GM19438 (cell line): ENCODE measurements at regions not wholly inside any gene's neighbourhood (a gene's known extent, or its start where the extent isn't known, plus 50 kb on each side); places are given as distances from the start of the nearest gene placed in this dataset.

ENCODE experiments used
- ATAC-seq: cut with Tn5 transposase; IDR thresholded peaks from one replicate; pipeline ENCODE4 v1.9.1; 2021; ENCODE audit warnings: low read depth; ENCODE audit not compliant: unreplicated experiment

DNA sequence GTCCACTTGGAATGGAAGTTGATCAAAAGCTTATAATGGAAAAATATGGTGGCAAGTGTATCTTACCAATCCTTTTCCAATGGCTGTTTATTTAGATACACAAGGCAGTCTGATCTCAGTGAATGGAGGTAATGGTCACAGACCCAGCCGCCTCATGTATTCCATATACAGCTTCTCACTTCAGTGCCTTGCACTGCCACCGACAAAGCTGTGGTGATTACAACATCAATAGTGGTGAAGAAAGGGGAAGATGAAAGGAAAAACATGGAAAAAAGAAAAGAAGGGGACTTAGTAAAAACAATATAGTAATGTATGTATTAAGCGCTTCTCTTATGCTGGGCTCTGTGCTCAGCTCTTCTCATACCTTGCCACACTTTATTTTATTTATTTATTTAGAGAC, 297.3 kb upstream of the RASA1 start:
- ATAC-seq, result no peak

DNA sequence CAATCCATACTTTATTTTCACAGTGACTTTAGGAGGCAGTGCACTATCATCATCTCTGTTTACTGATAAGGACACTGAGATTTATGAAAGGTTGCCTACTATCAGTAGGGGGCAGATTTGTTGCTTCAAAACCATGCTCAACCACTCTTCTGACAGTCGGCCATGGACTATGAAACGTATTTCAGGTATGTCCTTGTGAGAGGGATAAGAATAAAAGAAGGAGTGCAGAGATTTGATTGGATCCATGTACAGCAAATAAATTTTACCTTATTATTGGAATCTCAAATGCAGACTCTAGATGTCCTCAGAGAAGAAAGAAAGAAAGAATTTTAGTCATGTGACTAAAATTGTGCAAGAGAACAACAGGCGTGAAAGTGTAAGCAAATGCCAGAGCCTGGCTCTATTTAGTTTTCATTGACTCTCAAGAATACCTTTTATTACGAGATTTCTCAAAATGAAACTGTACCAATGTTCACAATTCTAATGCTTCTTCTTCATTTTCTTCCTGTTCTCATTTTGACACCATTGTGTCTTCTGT, 296.6 kb upstream of the RASA1 start:
- no peak for ATAC-seq

DNA sequence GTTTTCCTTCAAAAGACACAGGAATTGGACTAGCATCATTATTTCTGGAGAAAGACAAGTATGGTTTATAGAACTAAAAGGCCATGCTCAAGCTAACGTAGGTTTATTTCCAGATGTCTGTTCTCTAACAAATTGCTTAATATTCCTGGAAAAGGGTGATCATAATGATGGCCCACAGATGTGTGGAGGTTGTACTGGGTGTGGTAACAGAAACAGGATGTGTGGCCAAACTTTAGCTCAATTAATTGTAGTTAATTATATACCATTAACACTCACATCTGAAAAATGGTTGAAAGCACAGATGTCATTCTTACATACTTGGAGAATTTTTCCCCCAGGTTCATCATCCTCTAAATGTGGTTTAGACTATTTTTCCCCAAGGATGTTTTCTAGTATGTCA, 292.7 kb upstream of the RASA1 start:
- ATAC-seq, result no peak

DNA sequence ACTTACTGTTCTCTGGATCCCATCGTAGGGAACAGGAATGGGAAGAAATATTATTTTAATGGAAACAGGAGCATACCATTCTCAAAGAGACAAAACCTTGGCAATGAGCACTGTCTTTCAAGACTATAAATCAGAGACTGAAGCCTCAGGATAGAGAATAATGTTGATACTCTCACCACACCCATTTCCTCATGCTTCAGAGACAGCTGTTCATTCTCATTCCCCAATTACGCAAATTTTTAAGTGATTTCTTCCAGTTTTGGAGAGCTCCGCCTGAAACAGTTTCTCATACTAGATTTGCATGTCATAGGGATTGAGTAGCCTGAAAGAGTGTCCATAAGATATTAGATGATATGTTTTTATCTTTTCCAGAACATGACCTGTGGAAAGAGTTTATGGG, 290.5 kb upstream of the RASA1 start:
- no peak for ATAC-seq

DNA sequence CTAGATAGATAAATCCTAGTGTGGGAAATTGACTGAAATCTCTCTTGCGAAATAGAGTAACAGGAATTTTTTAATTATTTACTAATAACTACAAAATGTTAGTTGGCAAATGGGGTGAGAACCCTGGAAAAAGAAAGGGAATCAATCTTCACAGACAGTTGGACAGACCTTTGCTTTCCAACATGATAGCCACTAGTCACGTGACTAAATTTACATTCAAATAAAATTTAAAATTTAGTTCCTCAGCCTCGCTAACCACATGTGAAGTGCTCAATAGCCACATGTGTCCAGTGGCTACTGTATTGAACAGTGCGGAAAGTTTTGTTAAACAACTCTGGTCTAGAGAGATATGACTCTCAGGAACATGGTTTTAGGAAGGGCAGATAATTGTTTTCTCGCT, 289.9 kb upstream of the RASA1 start:
- no peak for ATAC-seq

DNA sequence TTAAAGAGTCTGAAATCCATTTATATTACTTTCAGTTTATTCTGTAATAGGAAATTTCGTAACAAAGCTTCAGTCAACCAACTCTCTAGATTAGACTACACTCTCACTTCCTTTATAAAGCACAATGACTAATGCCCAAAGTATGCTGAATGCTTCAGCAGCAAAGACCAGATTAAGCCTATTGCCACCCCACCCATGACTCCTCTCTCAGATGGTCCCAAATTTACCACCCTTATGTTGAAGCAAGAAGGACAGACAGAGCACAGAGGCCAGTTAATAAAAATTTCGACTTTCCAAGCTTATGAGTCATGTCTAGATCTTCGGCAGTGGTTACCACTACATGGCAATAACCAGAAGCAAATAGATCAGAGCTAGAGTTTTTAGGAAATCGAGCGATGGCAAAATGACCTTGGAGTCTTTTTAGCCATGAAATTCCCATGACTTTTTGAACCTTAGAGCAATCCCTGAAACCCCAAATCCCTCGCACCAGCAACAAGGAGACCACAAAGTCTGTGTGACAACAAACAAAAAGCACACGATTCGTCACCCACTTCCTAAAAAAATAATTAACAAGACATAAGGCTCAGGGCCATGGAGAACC, 287.8 kb upstream of the RASA1 start:
- no peak for ATAC-seq

DNA sequence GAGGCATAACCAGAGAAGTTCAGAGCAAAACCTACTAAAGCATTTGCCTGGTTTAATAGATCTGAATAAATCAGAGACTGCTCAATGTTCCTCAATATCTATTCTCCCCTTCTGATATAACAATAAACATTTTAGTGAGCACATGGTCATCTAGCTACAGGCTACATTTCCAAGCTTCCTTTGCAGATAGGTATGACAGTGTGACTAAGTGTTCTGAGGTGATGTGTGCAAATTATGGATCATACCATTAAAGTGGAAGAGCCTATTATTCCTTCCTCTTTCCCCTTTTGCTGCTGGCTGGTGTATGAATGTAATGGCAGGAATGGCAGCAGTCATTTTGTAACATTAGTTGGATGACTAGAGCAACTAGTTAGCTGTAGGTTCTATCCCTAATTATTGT, 285.8 kb upstream of the RASA1 start:
- no peak for ATAC-seq

DNA sequence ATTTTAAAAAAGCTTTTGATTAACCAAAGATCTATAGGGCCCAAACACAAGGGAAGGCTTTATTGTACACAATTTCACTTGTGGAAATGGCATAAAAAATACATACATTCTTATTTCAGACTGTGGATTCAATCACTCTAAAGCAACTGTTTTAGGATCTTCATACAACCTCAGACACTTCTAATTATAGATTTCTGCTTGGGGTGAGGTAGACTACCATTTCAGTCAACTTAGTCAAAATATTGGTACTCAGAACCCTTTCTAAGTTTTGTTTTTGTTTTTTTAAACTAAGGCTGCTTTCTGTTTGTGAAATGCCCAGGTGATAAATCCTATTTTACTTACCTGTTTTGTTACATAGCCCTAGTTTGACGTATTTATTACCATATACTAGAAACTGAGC, 284.5 kb upstream of the RASA1 start:
- no peak for ATAC-seq

DNA sequence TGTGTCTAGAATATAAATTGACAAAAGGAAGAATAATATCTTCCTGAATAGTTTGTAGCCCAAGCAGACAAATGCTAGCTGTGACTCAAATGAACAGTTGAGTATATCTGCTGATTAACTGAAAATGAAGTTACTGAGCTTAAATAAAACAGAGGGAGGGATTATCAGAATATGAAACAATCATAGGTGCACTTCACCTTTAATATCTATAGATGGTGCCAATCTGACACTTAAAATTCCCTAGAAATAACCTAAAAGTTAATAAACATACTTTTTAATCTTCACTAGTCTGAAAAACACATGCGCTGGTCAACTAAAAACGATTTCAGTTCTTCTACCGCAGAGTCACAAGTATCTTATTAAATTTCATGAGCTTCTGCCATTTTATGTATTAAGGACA, 280.8 kb upstream of the RASA1 start:
- ATAC-seq, result no peak

DNA sequence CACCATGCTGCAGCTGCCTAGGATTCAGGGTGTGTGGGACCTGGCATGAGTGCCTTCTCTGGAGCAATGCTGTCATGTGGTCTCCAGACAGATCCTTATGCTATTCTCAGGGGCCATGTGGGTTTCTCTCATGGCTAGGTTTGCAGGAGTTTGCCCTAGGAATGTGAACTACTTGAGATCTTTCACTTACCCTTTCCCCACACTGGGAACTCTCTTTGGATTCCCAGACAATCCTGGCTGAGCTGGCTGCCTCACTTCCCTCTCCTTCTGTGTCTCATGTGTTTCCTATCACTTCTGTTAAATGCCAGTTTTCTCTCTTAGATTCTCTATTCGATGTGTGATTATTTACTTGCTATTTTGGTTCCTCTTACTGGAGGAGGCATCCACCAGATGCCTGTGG, 270.2 kb upstream of the RASA1 start:
- no peak for ATAC-seq

DNA sequence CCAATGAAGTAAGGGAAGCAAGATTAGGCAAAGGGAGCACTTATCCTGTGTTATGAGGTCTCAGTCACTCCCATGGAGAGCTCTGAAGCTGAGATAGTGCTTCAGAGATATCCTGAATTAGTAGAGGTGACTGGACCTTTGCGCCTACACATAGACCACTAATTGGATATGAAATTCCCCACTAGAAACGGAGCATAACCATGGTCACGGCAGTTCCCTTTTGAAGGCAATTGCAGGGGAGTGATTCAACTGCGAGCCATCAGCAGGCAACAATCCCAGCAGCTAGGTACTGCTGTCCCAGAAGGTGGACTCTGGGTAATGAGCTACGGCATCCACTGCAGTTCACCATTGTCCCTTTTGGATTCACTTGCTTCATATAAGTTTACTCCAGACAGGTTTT, 267.7 kb upstream of the RASA1 start:
- no peak for ATAC-seq

DNA sequence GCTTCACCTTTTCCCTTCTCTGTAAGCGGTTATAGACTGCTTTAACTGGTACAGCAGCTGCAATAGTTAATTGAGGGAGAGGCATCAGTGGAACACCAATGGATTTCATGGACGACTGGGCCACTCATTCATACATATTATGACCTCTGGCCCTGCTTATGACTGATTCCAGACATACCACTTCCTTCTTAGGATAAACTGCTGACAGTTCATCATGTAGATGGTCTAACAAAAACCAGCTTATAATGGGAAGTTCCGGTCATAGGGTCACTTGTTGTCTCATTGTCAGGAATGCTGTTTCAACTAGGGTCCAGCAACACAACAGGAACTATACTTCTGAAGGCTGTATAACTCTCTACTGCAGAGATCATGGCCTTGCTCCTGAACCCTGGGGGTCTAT, 265.2 kb upstream of the RASA1 start:
- no peak for ATAC-seq

DNA sequence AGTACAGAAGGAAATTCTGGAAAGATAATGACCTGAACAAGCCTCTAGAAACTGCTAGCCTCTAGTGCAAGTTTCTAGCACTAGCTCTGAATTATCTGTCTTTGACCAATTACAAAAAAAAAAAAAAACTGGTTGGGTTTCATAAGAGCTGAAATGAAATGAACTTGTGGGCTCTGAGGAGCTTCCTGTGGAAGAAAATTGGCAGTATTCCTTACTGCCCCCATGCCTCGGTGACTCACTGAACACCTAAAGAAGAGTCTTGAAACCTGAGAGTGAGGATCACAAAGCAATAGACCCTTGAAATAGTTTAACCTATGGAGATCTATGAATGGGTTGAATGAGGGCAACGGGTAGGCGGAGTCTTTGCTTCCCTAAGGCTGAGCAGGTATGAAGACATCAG, 263.6 kb upstream of the RASA1 start:
- no peak for ATAC-seq

DNA sequence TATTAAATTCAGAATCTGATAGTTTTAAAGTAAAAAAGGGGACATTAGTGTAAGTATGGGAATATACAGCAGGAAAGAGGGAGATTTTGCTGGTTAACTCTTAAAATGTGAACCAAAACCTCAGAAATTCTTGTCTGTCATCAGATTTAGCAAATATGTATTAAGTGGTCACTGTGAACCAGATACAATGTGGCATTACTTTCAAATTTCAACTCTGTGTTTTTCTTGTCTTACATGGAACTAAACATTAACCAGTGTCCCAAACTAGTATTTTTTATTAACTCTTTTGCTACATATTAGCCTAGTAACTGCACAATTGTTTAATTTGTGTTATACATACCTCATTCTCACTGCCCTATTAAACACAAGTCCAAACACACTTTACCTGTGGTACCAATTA, 259.9 kb upstream of the RASA1 start:
- no peak for ATAC-seq

DNA sequence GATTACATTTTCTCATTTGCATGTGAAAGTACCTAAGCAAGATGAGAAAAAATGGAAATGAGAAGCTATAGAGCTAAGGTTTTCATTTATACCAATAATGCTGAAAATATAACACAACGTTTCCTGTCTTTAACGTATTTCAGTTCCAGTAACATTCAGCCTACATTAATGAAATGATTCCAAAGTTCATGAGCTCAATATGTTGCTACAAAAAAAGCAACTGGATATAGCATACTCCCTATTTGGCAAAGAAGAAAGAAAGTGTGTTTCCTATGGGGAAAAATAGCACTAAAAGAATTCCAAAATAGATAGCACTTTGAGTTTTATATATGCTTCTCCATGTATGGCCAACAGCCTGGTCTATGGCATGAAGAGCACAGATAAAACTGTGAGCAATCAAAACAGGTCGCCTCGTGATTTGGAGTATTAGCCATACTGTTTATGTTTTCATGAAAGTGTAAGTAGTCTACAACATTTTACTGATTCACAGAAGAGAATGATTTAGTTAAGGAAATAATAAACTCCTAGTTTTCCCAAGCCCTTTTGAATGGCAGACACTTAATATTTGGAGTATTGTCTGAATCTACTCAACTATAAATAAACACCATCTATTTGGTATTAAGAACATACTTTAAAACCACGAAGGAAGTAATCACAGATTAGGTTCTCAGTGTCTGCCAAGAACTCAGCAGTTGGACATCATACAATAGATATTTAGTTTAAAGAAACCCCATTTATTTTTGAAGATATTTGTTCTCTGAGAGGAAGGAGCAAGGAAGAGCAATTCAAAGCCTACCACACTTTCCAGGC, 258.7 kb upstream of the RASA1 start:
- no peak for ATAC-seq

DNA sequence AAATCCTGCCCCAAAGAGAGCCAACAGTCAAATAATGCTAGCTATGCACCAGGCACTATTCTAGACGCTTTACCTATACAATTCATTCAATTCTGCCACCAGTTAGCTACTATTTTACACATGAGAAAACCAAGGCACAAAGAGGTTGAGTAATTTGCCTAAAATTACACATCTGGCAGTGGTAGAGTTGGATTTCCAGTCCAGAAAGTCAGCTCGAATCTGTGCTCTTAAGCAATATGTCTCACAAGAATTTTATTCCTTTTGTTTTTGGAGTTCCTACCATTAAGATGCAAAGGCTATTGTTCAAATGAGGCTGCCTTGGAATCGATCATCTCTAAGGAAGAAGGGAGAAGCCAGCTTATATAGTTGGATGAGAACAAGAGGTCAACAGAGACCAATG, 256.9 kb upstream of the RASA1 start:
- no peak for ATAC-seq

DNA sequence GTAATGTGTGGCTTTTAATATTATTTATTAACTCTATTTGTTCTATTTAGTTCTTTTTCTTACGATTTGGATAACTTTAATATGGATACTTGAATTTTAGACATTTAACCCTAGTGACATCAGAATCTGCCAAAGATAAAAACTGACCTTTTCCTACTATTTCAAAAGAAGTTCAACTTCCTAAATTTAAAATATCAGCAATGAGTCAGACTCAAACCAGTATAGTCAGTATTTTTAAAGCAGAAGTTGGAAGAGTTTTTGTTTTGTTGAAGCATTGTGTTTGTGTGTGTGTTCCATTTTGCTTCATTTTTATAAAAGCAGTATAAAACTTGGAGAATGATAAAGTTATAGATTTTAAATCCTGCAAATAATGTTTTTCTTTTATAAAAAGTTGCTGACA, 251.8 kb upstream of the RASA1 start:
- ATAC-seq, result no peak

DNA sequence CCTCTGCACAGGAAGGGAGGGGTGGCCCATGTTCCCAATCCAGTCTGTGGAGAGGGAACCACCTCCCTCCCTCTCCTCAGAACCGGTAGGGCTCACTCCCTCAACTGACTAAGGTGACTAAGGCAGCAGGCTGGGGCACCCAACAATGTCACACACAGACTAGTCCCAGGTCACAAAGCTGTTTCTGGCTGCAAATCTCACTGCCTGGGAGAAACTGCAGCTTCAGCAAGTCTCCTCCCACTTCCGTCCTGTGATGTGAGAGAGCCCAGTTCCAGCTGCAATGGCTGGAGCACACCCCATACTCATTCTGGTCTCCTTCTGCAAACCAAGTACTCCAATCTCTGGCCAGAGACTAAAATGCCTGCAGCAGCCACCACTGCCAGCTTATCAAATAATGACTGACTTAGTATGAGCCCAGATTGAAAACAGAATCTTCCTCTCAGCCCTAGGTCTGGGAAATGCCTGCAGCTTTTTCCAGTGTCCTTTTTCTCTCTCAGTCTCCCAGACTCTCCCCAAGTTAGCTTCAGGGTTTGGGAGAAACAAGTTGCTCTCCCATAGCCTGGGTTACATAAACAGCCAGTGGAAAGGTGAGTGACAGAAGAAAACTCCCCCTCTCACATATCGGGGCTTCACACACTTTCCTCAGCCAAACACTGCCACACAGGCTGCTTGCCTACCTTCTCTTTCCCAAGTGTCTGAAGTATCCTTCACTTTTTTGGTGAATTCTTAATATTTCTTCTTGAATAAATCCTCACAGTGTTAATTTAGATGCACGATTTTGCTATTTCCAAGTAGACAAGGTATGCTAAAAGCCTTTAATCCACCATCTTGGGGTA, 247.4 kb upstream of the RASA1 start:
- peak; percentile 98 for ATAC-seq

DNA sequence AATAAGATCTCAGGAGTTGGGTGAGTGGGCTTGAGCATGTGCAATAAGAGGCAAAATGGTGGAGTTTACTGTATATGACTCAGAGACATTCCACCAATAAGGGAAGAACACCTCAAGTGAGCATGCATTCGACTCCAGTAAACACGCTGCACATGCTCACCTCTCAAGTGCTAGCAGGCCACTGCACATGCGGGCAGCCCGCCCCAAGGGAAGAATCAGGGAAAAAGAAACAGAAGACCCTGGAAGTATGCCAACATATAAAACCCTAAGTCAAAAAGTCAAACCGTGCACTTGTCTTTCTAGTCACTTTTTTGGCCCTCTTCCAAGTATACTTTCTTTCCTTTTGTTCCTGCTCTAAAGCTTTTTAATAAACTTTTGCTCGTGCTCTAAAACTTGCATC, 245.3 kb upstream of the RASA1 start:
- no peak for ATAC-seq

DNA sequence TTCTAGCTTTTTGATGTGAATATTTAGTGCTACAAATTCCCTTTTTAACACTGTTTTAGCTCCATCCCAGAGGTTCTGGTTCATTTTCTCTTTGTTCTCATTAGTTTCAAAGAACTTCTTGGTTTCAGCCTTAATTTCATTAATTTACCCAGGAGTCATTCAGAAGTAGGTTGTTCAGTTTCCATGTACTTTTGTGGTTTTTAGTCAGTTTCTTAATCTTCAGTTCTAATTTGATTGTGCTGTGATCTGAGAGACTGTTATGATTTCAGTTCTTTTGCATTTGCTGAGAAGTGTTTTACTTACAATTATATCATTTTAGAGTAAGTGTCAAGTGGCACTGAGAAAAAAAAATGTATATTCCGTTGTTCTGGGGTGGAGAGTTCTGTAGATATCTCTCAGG, 240.1 kb upstream of the RASA1 start:
- ATAC-seq, result no peak

DNA sequence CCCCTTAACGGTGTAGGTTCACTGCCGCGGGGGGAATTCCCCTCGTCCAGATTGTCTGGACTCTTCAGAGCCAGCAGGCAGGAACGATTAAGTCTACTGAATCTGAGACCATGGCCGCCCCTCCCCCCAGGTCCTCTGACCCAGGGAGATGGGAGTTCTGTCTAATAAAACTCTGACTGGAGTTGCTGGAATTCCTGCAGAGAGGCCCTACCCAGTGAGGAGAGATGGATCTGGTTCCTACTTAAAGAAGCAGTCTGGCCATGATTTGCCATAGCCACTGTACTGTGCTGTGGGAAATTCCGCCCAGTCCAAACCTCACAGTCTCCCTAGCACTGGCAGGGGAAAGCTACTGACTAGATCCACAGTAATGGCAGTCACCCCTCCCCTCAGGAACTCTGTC, 237.7 kb upstream of the RASA1 start:
- no peak for ATAC-seq
